GM12873 (cell line): ENCODE measurements at regions not wholly inside any gene's neighbourhood (a gene's known extent, or its start where the extent isn't known, plus 50 kb on each side); places are given as distances from the start of the nearest gene placed in this dataset.

Experiments
- TF ChIP-seq, protein P1 (sequence below): IDR thresholded peaks from 2 replicates; pipeline ENCODE4 v1.5.1; 2012; ENCODE audit warnings: low read depth, mild to moderate bottlenecking, moderate library complexity, low read length, control low read depth; ENCODE audit not compliant: insufficient read depth; ENCODE audit errors: missing control alignments

GRCh38 chr7:20870977-20871376, 84.3 kb upstream of the SP8 start:
- TF ChIP-seq, protein P1, sequence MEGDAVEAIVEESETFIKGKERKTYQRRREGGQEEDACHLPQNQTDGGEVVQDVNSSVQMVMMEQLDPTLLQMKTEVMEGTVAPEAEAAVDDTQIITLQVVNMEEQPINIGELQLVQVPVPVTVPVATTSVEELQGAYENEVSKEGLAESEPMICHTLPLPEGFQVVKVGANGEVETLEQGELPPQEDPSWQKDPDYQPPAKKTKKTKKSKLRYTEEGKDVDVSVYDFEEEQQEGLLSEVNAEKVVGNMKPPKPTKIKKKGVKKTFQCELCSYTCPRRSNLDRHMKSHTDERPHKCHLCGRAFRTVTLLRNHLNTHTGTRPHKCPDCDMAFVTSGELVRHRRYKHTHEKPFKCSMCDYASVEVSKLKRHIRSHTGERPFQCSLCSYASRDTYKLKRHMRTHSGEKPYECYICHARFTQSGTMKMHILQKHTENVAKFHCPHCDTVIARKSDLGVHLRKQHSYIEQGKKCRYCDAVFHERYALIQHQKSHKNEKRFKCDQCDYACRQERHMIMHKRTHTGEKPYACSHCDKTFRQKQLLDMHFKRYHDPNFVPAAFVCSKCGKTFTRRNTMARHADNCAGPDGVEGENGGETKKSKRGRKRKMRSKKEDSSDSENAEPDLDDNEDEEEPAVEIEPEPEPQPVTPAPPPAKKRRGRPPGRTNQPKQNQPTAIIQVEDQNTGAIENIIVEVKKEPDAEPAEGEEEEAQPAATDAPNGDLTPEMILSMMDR = no peak

- TF ChIP-seq, protein P1 = no peak
These were observed 106.1 kb upstream of the SP8 start for GRCh38 chr7:20892776-20893175.

DNA sequence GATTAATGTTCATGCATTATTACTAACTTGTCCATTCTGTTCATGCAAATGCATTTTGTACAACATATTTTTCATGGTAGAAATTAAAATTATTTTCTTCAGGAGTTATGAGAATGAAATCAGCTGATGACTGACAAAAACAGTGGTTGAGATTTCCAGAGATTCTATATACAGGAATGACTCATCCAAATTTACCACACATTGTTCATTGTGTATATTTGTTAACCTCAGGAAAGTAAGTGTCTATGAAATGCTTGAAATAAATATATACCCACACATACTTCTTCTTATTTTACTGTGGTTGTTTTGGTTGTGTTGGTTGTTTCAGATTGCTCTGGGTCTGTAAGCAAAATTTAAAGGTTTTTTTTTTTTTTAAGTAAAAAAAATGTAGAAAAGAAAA, 108.1 kb upstream of the SP8 start:
- TF ChIP-seq, protein P1 = no peak

- TF ChIP-seq, protein P1 = no peak
These were observed 108.9 kb upstream of the SP8 start for GRCh38 chr7:20895563-20895962.

DNA sequence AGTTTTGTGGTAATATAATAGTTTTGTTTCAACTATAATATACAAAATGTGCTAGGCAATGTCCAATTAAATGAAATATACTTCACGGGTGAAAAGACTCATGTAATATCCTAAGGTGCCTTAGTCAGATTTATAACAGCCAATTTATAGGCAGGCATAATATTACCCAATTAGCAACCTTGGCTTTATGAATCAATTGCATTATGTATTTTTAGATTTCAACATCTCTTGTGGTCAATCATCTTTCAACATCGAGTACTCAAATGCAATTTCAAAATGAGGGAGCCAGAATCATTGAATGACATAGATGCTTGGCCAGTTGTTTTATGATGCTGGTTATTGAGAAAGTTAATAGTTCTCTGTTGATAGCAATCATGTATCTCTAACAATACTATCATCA, 110.3 kb upstream of the SP8 start:
- TF ChIP-seq, protein P1 = no peak

DNA sequence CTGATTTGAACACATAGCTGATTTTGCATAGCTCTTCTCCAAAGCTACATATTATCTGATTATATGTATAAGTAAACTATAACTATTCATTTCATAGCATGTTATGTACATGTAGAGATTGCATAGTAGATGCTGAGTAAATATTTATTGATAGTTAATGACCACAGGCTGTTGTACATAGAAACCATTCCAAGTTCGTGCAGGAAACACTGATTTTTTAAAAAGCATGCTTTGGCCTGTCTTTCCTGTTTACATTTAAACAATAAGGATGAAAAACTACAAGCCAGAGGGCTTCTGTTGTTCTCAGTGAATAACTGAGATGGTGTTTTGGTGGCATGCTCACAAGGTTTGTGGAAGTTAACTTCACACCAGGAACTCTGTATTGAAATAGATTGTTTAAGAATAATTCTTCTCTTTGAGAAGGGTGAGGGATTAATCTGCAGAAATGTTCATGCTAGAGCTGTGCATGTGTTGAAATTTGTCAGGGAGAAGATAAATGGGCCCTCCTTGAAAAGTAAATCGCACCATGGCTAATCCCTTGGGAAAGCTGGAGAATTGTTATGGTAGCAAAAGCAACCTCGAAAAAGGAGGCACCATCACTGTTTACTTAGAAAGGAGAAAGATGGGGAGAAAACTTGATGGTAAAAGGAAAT, 120.2 kb upstream of the SP8 start:
- TF ChIP-seq, protein P1 = no peak

DNA sequence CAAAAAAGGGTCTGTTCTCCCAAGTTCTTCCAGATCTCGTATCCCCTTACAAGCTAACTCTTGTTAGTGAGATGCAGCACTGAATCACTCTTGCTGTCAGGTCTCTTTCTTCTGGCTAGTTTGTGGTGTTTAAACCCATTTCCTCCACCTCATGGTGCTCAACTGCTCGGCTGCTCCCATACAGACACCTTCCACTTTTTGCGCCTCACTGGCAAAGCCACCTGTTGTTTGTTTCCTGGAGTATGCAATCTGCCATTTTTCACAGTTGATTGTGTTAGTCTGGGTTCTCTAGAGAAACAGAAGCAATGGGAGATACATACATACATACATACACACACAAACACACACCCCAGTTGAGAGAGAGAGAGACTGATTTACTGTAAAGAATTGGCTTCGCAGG, 124.4 kb upstream of the SP8 start:
- TF ChIP-seq, protein P1 = no peak
